Neuronal stem cell (in vitro differentiated cells): ENCODE measurements at regions not wholly inside any gene's neighbourhood (a gene's known extent, or its start where the extent isn't known, plus 50 kb on each side); places are given as distances from the start of the nearest gene placed in this dataset.

Experiments used
- DNase-seq: peaks from one replicate; pipeline ENCODE4 v3.0.0-alpha.2; 2013; ENCODE audit warnings: low spot score
- H2AFZ ChIP-seq: one replicate; pipeline ENCODE4 v1.6.1; 2013; ENCODE audit warnings: mild to moderate bottlenecking, low read length, inconsistent platforms
- H2AK5ac ChIP-seq: 2 replicates; pipeline ENCODE4 v1.6.1; 2013; ENCODE audit warnings: low read depth, mild to moderate bottlenecking, inconsistent platforms, low read length, moderate library complexity, mixed read lengths
- H2BK120ac ChIP-seq: 2 replicates; pipeline ENCODE4 v1.6.1; 2013; ENCODE audit warnings: low read depth, mild to moderate bottlenecking, inconsistent platforms, low read length, moderate library complexity, mixed read lengths
- H2BK12ac ChIP-seq: one replicate; pipeline ENCODE4 v1.6.1; 2013; ENCODE audit warnings: low read length, inconsistent platforms
- H2BK15ac ChIP-seq: 2 replicates; pipeline ENCODE4 v1.6.1; 2013; ENCODE audit warnings: mild to moderate bottlenecking, low read length, inconsistent platforms, mixed read lengths
- H2BK5ac ChIP-seq: one replicate; pipeline ENCODE4 v1.6.1; 2013; ENCODE audit warnings: inconsistent platforms, mild to moderate bottlenecking, low read length, moderate library complexity
- H3K14ac ChIP-seq: one replicate; pipeline ENCODE4 v1.6.1; 2013; ENCODE audit warnings: low read length, inconsistent platforms
- H3K18ac ChIP-seq: 2 replicates; pipeline ENCODE4 v1.6.1; 2013; ENCODE audit warnings: low read length, inconsistent platforms
- H3K23ac ChIP-seq: 2 replicates; pipeline ENCODE4 v1.6.1; 2013; ENCODE audit warnings: low read depth, mild to moderate bottlenecking, mixed read lengths, low read length, inconsistent platforms; ENCODE audit not compliant: poor library complexity
- H3K27ac ChIP-seq: replicated peaks from 3 replicates; pipeline ENCODE4 v1.5.1; 2013; ENCODE audit warnings: low read length, inconsistent platforms
- H3K27me3 ChIP-seq, 3 experiments: 2 replicates each; pipeline ENCODE4 v1.6.1; 2013; ENCODE audit warnings: low read length in 3 of 3, mild to moderate bottlenecking in 2 of 3, inconsistent platforms in 1 of 3, low read depth in 1 of 3, mixed read lengths in 1 of 3, moderate library complexity in 1 of 3; ENCODE audit not compliant: control insufficient read depth in 3 of 3, insufficient read depth in 3 of 3
- H3K36me3 ChIP-seq, 2 donors: replicated peaks in 1 of 2; 2 replicates each; pipeline ENCODE4 v1.6.1; 2013; ENCODE audit warnings: low read length in 2 of 2; ENCODE audit not compliant: control insufficient read depth in 2 of 2, insufficient read depth in 2 of 2
- H3K4ac ChIP-seq: 2 replicates; pipeline ENCODE4 v1.6.1; 2013; ENCODE audit warnings: inconsistent platforms, mild to moderate bottlenecking, low read length, moderate library complexity
- H3K4me1 ChIP-seq, 2 donors: 1 replicate in 1 of 2; 2 replicates in 1 of 2; pipeline ENCODE4 v1.6.1; 2013; ENCODE audit warnings: low read length in 2 of 2, low read depth in 1 of 2; ENCODE audit not compliant: control insufficient read depth in 2 of 2, insufficient read depth in 1 of 2
- H3K4me2 ChIP-seq: one replicate; pipeline ENCODE4 v1.6.1; 2013; ENCODE audit warnings: mild to moderate bottlenecking, low read length, inconsistent platforms; ENCODE audit not compliant: insufficient read depth, poor library complexity, severe bottlenecking
- H3K4me3 ChIP-seq, 2 donors: 2 replicates each; pipeline ENCODE4 v1.5.1; 2013; ENCODE audit warnings: low read length in 2 of 2, mild to moderate bottlenecking in 2 of 2, inconsistent platforms in 1 of 2, moderate library complexity in 1 of 2
- H3K79me1 ChIP-seq: one replicate; pipeline ENCODE4 v1.6.1; 2013; ENCODE audit warnings: low read depth, mild to moderate bottlenecking, inconsistent platforms, low read length, moderate library complexity
- H3K9ac ChIP-seq: one replicate; pipeline ENCODE4 v1.6.1; 2013; ENCODE audit warnings: mild to moderate bottlenecking, low read depth, low read length, inconsistent platforms; ENCODE audit not compliant: poor library complexity
- H3K9me3 ChIP-seq, 2 donors: replicated peaks in 1 of 2; 2 replicates each; pipeline versions ENCODE3 to v1.6.1; 2013; ENCODE audit warnings: low read length in 2 of 2, mild to moderate bottlenecking in 2 of 2, inconsistent platforms in 1 of 2, low read depth in 1 of 2, mixed read lengths in 1 of 2, moderate library complexity in 1 of 2; ENCODE audit not compliant: control insufficient read depth in 2 of 2, insufficient read depth in 1 of 2
- H4K8ac ChIP-seq: one replicate; pipeline ENCODE4 v1.6.1; 2013; ENCODE audit warnings: low read depth, mild to moderate bottlenecking, inconsistent platforms, low read length, moderate library complexity
- H4K91ac ChIP-seq: one replicate; pipeline ENCODE4 v1.6.1; 2013; ENCODE audit warnings: low read length, low read depth, mild to moderate bottlenecking, inconsistent platforms; ENCODE audit not compliant: poor library complexity
- WGBS, 2 donors: extraction: QIAGEN DNeasy Blood & Tissue Kit; methylation state at CpG; one replicate each; pipeline ENCODE4 v1.1.7; 2013; ENCODE audit warnings: missing lambda C conversion rate in 2 of 2, mixed read lengths in 1 of 2; ENCODE audit not compliant: insufficient read length in 2 of 2, insufficient replicate concordance in 1 of 2; ENCODE audit errors: extremely low coverage in 2 of 2; 5-methylcytosine and 5-hydroxymethylcytosine counted together

GRCh38 chr13:55664178-55664577 is 1476.5 kb upstream of the PRR20A start:
- Histone ChIP-seq H3K4me2 (no peak overlapping the region), H3K27ac (no peak overlapping the region), H2AFZ (no peak overlapping the region), H2BK15ac (no peak overlapping the region), H3K4ac (no peak overlapping the region), H3K14ac (no peak overlapping the region), H2BK120ac (no peak overlapping the region), H3K4me1 (no peaks in the 10 kb centered on the region), H4K91ac (no peak overlapping the region), H3K23ac (no peak overlapping the region), H3K4me3 (no peak overlapping the region), H3K18ac (no peak overlapping the region), H3K27me3 (no peaks in the 10 kb centered on the region), H2AK5ac (no peak overlapping the region), H2BK12ac (no peak overlapping the region), H2BK5ac (no peak overlapping the region), H3K9me3 (no peaks in the 10 kb centered on the region), H3K9ac (no peak overlapping the region), H3K36me3 (no peaks in the 10 kb centered on the region), H4K8ac (no peak overlapping the region), H3K79me1 (no peaks in the 10 kb centered on the region)
- no peak for DNase-seq
- WGBS, 2 donors, result no CpG with 5 or more reads among the region's 3 CpGs

- Histone ChIP-seq H2BK12ac (no peak overlapping the region), H3K4me3 (no peak overlapping the region), H2BK5ac (no peak overlapping the region), H3K23ac (no peak overlapping the region), H3K4ac (no peak overlapping the region), H3K27me3 (no peaks in the 10 kb centered on the region), H2AK5ac (no peak overlapping the region), H2BK15ac (no peak overlapping the region), H3K27ac (no peak overlapping the region), H4K91ac (no peak overlapping the region), H3K4me1 (no peaks in the 10 kb centered on the region), H2AFZ (no peak overlapping the region), H3K18ac (no peak overlapping the region), H3K9me3 (peaks cover 3 to 4% of the 10 kb centered on the region in 2 donors), H2BK120ac (no peak overlapping the region), H3K4me2 (no peak overlapping the region), H3K14ac (no peak overlapping the region), H3K79me1 (no peaks in the 10 kb centered on the region), H4K8ac (no peak overlapping the region), H3K36me3 (no peaks in the 10 kb centered on the region), H3K9ac (no peak overlapping the region)
- no CpG with 5 or more reads among the region's 1 CpG for WGBS, 2 donors
- DNase-seq, result no peak
Measured at GRCh38 chr13:55669051-55669450, 1471.7 kb upstream of the PRR20A start.

GRCh38 chr13:55673910-55674309 is 1466.8 kb upstream of the PRR20A start:
- H3K23ac ChIP-seq, result no peak overlapping the region
- no peak overlapping the region for H2AFZ ChIP-seq
- H3K27me3 ChIP-seq, result no peaks in the 10 kb centered on the region
- peaks cover 3 to 4% of the 10 kb centered on the region in 2 donors for H3K9me3 ChIP-seq
- no peak overlapping the region for H2BK15ac ChIP-seq
- H3K79me1 ChIP-seq, result no peaks in the 10 kb centered on the region
- H2BK5ac ChIP-seq, result no peak overlapping the region
- WGBS, 2 donors, result no CpG with 5 or more reads among the region's 2 CpGs
- H2BK12ac ChIP-seq, result no peak overlapping the region
- H4K8ac ChIP-seq, result no peak overlapping the region
- no peak overlapping the region for H3K4me3 ChIP-seq
- H3K4me1 ChIP-seq, result no peaks in the 10 kb centered on the region
- no peaks in the 10 kb centered on the region for H3K36me3 ChIP-seq
- no peak for DNase-seq
- H4K91ac ChIP-seq, result no peak overlapping the region
- no peak overlapping the region for H3K18ac ChIP-seq
- no peak overlapping the region for H3K14ac ChIP-seq
- H3K4ac ChIP-seq, result no peak overlapping the region
- no peak overlapping the region for H2BK120ac ChIP-seq
- no peak overlapping the region for H3K27ac ChIP-seq
- H2AK5ac ChIP-seq, result no peak overlapping the region
- no peak overlapping the region for H3K9ac ChIP-seq
- H3K4me2 ChIP-seq, result no peak overlapping the region

DNA sequence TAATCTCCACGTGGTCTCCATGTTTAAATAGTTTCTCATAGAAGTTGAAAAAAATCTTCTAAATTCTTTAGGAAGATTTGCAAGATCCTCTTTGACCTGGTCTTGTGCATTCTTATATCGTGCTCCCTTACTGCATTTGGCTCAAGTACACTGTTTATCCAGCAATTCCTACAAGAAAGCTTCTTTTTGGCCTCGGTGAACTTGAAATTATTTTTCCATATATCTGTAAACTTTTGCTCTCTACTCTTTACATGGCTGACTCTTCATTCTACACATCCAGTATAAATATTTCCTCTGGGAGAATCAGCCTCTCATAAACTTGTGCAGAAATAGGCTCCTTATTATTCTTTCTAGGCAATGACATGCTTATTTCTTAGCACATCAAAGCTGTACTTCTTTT is 1457.9 kb upstream of the PRR20A start:
- Histone ChIP-seq H2BK15ac (no peak overlapping the region), H2BK5ac (no peak overlapping the region), H2BK12ac (no peak overlapping the region), H3K36me3 (no peaks in the 10 kb centered on the region), H3K4me2 (no peak overlapping the region), H3K79me1 (no peaks in the 10 kb centered on the region), H2AFZ (no peak overlapping the region), H3K27me3 (no peaks in the 10 kb centered on the region), H3K14ac (no peak overlapping the region), H4K8ac (no peak overlapping the region), H3K18ac (no peak overlapping the region), H3K9me3 (no peaks in the 10 kb centered on the region), H3K4me3 (no peak overlapping the region), H3K23ac (no peak overlapping the region), H4K91ac (no peak overlapping the region), H3K27ac (no peak overlapping the region), H2BK120ac (no peak overlapping the region), H3K9ac (no peak overlapping the region), H2AK5ac (no peak overlapping the region), H3K4me1 (no peaks in the 10 kb centered on the region), H3K4ac (no peak overlapping the region)
- DNase-seq, result no peak
- no CpG with 5 or more reads among the region's 3 CpGs for WGBS, 2 donors
